NCI-H2227 treated with DMSO at 0.1 percent for 48 hours (cell line): ENCODE measurements at regions not wholly inside any gene's neighbourhood (a gene's known extent, or its start where the extent isn't known, plus 50 kb on each side); places are given as distances from the start of the nearest gene placed in this dataset.

ENCODE experiments used
- DNase-seq: peaks from one replicate; lab custom pipeline; 2025; lab: John Stamatoyannopoulos, UW

DNA sequence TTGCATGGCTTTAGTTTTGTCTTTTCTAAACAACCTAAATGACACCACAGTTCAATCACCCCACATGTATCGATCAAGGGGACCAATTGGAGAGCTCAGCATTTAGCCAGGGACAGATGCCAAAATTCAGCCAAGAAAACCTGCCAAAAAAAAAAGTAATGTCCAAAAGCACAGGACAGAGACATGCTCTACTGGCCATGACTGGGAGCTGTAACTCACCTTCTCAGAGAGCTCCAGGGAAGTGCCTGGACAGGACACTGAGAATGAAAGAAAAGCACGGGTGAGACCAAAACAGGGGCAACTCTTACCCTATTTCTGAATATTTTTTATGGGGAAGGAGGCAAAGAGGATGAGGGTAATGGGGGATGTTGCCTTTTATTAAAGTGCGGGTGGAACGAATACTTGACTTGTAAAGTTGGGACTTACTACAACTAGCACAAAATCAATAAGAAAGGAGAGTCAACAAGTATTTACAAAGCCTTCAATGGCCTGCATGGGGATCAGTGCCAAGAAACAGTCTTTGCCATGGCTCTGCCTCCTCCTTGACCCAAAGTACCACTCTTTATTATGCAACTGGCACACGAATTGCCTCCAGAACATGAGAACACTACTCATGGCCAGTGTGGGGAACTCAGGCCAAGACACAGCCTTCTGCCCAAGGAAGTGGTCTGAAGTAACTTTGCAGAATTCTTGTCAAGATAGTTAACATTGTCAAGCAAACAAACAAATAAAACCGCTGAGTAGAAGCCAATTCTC, 72.9 kb upstream of the HK2 start:
- DNase-seq = no peak

DNA sequence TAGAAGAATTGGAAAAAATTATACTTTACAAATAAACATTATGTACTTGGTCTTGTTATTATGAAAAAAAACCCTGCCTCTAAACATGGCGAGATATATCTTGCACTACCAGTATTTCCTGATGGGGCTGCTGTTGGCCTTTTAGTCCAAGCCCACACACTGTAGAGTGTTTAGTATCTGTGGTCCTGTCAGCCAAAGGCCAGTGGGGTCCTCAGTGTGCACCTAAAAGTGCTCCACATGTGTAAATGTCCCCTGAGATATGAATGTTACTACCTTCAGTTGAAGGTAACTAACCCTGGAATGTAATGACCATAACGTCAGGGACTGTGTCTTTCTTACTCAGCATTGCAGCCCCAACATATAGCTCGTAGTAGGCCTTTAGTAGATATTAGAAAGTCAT, 71.1 kb upstream of the HK2 start:
- no peak for DNase-seq

DNA sequence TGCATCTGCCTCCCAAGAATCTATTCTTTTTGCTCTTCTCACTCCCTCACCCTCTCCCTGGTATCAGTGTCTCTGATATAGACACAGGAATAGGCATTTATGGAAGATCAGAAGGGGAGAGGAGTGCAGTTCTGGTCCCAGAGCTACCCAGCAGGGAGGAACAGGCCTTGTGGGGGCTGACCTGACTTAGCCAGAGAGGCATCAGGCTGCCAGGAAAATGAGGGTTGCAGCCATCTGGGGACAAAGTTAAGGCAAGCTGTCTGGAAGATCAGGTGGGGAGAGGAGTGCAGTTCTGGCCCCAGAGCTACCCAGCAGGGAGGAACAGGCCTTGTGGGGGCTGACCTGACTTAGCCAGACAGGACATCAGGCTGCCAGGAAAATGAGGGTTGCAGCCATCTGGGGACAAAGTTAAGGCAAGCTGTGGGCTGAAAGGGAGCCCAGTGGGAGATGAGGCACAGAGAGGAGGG, 69.9 kb upstream of the HK2 start:
- DNase-seq = no peak

DNA sequence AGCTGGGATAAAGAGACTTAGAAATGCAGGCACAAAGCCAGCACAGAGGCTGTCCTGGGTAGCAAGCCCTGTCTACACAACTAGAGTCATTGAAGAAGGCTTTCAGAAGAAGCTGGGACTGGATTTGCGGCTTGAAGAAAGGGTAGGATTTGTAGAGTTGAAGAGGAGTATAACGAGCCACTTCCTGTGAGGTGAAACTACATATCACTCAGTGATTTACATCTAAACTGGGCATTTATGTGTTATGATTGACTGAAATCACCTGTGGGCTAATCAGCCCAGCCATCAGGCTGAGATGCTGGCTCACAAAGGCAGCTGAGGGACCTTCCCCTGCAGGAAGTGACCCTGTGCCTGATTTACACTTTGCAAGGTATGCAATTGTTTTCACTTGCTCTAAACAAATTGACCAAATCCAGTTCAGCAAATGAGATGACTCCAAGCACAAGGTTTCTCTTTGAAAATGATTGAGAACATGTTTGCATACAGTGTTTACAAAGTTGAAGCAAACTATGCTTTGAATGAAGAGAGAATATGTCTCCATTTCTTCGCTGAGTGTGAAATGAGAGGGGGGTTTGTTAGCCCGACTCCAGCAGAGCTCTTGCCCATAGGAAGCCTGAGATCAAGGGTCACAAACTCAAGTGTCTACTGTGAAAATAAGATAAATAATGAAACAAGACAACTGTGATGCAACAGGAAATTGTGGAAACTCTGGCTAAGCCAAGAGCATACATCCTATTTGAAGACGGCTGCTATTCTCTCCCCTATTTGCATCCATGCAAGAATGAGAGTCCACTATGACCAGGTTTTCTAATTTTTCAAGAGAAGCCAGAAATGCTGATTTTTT, 69.3 kb upstream of the HK2 start:
- no peak for DNase-seq

DNA sequence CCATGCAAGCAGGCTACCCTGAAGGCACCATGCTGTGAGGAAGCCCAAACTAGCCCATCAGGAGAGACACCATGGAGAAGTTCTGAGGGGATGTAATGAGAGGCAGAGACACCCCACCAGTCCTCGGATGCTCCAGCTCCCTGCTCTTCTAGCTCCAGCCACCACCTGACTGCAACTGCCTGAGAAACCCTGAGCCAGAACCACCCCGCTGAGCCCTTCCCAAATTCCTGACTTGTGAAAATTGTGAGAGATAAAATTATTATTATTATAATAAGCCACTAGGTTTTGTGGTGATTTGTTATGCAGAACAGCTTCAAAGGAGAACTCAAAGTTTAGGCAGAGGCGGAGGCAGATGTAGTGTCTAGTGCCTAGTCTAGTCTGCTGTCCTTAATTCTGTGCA, 67.1 kb upstream of the HK2 start:
- DNase-seq = no peak

DNA sequence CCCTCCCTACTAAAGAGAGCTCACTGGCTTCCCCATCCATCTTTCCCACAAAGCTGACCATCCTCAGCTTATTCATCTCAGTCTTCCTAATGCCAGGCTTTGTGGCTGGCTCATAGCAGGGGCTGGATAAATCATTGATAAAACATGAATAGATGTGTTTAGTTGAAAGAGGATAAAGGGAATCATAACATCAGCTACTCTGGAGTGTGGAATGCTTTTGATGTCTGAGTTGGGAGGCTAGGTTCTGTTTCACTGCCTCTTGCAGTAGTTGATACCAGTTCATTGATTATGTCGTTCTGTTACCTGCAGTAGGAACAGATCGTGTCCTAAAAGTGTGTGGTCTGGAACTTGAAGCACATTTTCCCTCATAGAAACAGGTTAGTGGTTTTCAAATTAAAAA, 66.3 kb upstream of the HK2 start:
- DNase-seq = no peak

DNA sequence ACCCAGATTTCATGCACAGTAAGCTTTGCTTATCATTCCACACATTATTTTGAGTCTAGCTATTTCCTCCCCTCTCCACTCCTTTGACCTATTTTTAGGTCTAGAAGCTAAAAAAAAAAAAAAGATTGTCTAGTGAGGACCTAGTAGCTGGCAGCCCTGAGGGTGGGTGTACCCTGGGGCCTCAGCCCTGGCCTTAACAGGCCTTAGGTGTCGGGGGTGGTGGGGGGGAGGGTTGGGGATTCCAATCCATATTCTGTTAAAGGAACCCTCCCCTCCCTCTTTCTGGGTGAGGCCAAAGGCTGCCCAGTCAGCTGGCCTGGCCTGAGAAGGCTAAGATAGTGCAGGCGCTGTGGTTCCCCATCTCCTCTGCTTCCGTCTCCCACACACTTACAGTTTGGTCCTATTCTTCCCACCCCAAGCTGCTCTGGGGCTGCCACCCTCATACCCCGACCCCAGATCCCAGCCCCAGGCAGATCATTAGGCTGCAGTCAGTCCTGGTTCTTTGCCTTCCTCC, 65.5 kb upstream of the HK2 start:
- no peak for DNase-seq

DNA sequence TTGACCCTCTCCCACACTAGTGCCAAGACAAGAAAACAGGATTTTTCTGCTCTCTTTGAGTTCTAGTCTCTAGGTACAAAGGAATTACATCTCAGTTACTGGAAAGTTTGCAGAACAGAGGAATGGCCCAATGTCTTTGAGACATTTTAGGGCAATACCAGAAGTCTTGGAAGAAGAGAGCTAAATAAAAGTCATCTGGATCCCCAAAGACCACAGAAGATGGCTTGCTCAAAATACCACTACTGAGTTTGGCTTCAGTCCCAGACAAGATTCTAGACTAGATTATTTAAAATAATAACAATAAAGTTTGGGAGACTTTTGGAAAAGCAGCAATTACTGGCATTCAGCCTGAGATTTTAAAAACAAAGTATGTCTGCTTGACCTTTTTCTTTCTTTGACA, 61.9 kb upstream of the HK2 start:
- no peak for DNase-seq

DNA sequence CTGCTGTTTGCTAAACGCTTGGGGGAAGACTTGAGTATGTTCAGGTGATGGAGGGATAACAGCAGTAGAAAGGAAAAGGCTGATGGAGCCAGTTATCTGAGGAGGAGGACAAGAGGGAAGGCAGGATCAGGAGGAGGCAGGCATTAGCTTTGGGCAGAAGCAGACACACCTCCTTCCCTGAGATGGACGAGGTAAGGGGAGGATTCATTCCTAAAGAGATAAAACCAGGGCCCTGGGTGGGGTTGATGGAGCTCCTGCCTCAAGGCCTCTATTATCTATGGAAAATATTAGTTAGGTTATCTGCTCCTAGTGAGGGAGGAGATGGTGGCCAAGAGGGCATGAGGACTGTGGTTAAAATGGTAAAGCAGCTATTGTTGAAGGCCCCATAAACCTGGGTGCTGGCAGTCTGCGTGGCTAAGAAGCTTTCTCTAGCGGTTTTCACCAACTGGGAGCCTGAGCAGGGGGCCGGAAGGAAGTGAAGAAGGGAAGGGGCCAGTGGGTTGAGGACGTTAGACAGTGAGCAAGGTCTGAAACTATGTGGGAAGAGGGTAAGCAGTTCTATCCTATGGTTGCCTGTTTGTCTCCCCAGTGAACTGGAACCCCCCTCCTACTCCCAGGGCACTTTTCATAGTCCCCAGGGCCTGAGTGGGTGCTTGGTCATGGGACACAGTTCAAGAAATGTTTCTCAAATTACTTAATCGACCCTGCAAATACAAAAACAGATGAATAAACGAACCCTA, 56.6 kb upstream of the HK2 start:
- no peak for DNase-seq

DNA sequence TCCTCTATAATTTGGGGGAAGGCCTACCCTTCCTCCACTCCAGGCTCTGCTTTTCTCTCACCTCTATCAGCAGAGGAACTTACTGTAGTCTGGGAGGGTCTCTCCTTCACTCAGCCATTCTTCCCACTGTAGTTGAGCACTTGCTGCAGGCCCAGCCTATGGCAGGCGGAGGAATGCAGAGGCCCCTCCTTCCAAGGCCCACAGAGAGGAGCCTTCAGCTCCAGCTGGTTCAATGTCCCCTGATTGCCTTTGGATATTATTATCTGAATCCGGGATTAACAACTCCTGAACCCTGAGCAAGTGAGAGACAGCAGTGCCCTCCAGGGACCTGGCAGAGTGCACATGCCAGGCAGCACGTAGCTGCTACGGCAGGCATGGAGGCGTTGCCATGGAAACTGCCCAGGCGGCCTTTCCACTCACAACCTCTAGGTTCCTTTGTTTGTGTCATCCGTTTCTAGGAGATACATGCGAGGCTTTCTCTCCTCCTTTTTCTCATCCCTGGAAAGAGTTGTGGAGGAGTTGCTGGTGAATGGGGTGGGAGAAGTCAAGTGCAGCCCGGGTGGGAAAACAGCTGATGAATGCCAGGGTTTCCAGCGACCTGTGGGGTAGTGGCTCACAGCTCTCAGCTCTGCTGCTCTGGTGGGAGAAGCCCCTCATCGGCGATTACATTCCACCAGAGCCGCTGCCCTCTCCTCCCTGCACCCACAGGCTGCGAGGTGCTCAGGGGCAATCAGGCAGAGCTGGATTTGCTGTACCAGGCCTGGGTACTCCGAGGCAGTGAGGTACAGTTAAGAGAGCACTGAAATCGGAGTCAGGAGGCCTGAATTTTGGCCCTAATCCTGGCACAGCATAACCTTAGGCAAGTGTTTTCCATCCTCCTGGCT, 55.3 kb upstream of the HK2 start:
- peak; percentile 81 for DNase-seq

DNA sequence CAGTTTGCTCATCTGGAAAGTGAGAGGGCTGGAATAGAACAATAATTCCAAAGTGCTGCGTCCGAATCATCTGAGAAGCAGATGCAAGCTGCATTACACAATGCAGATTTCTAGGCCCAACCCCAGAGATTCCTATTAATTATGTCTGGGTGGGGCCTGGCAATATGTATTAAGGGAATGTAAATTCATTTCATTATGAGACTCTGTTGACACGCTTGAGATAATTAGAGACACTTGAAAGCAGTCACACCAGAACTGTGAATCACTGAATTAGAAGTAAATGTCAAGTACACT, 54.7 kb upstream of the HK2 start:
- DNase-seq = no peak

DNA sequence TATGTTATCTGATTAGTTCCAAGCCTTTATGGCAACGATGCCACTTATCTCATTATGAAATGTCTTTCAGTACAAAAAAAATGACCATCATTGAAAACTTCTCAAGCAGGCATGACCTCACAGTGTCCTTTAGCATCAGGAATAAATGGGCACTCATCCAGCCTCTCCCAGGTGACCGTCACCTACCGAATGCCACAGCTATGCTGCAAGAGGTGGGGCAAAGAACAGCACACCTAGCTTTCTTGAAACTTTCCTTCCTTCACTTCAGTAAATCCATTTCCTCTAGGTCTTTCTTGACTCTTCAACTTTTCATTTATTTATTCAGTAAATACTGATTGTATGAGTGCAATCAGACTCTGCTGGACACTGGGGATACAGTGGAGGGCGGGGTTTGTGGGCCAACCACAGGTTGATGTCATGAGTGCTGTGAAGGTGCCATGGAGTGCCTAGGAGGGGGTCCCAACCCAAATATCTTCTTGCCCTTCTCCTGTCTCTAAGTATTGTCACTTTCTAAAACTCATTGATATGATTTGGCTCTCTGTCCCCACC, 54.3 kb upstream of the HK2 start:
- DNase-seq = no peak
